HL-60 (cell line): ENCODE measurements at regions not wholly inside any gene's neighbourhood (a gene's known extent, or its start where the extent isn't known, plus 50 kb on each side); places are given as distances from the start of the nearest gene placed in this dataset.

ENCODE experiments used
- CTCF ChIP-seq: IDR thresholded peaks from one replicate; pipeline ENCODE4 v1.5.1; 2011; ENCODE audit warnings: low read length, control low read depth, inconsistent platforms; ENCODE audit not compliant: insufficient read depth
- REST ChIP-seq: IDR thresholded peaks from 2 replicates; pipeline ENCODE4 v1.6.1; 2012; ENCODE audit warnings: low read depth; ENCODE audit not compliant: insufficient replicate concordance

- TF ChIP-seq CTCF (no peak), REST (no peak)
These were observed 133.2 kb upstream of the TMEM18 start for GRCh38 chr2:810397-810796.
